Testis (tissue), 2 donors: ENCODE measurements at regions not wholly inside any gene's neighbourhood (a gene's known extent, or its start where the extent isn't known, plus 50 kb on each side); places are given as distances from the start of the nearest gene placed in this dataset.
"Not testable (repeated sequence)": the region's sequence is repeated elsewhere in the genome, so short reads cannot be mapped to it uniquely, and the experiment has no call there.

ENCODE experiments used
- CTCF ChIP-seq, 3 experiments: fragments of 450-650 bp in 2 of 3; fragments of 200-600 bp in 1 of 3; sonication (generic) in 1 of 3; IDR thresholded peaks; one replicate each; pipeline ENCODE4 v1.5.1; 2016 to 2019; ENCODE audit warnings: antibody characterized with exemption in 3 of 3, mild to moderate bottlenecking in 2 of 3, moderate library complexity in 1 of 3
- POLR2A ChIP-seq: fragments of 450-650 bp; IDR thresholded peaks from one replicate; pipeline ENCODE4 v1.6.1; 2017; ENCODE audit warnings: antibody characterized with exemption, mild to moderate bottlenecking, moderate library complexity

GRCh38 chr13:52569904-52570602, 72.2 kb upstream of the HNRNPA1L2 start:
- TF ChIP-seq CTCF (IDR thresholded peaks at IDR 0.05) = peak in 2 of 3 experiments; percentile 25 to 46
- not testable (repeated sequence) for TF ChIP-seq POLR2A
